Epithelial cell of proximal tubule (primary cell): ENCODE measurements at regions not wholly inside any gene's neighbourhood (a gene's known extent, or its start where the extent isn't known, plus 50 kb on each side); places are given as distances from the start of the nearest gene placed in this dataset.

Experiments
- DNase-seq: peaks from one replicate; pipeline ENCODE4 v3.0.0-alpha.2; 2011; ENCODE audit warnings: low read depth
- H3K4me3 ChIP-seq: 2 replicates; pipeline ENCODE4 v1.5.1; 2011; ENCODE audit warnings: low read depth, mild to moderate bottlenecking, low read length
- TF ChIP-seq, protein P1 (sequence below): conservative IDR thresholded peaks from 2 replicates; pipeline ENCODE4 v1.5.1; 2012; ENCODE audit warnings: low read depth, mild to moderate bottlenecking, low read length

DNA sequence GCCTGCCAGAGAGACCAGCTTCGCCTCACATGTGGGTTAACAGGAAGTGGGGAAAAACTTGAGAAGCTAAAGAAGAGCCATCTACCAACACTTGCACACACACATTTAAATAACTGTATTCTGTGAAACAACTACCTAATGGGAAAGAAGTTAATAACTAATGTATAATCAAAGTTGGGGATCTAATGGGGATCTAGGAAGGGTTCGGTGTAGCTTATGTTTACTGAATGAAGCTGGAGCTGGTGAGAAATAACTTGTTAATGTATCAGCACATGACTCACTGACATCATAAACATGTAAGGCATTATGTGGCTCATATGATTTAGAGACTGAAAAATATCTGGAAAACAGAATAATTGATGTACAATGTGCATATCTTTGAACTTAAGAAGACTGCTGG, 421.3 kb upstream of the NXPH2 start:
- DNase-seq: no peak
- TF ChIP-seq, protein P1, sequence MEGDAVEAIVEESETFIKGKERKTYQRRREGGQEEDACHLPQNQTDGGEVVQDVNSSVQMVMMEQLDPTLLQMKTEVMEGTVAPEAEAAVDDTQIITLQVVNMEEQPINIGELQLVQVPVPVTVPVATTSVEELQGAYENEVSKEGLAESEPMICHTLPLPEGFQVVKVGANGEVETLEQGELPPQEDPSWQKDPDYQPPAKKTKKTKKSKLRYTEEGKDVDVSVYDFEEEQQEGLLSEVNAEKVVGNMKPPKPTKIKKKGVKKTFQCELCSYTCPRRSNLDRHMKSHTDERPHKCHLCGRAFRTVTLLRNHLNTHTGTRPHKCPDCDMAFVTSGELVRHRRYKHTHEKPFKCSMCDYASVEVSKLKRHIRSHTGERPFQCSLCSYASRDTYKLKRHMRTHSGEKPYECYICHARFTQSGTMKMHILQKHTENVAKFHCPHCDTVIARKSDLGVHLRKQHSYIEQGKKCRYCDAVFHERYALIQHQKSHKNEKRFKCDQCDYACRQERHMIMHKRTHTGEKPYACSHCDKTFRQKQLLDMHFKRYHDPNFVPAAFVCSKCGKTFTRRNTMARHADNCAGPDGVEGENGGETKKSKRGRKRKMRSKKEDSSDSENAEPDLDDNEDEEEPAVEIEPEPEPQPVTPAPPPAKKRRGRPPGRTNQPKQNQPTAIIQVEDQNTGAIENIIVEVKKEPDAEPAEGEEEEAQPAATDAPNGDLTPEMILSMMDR: no peak
- H3K4me3 ChIP-seq: no peak overlapping the region

DNA sequence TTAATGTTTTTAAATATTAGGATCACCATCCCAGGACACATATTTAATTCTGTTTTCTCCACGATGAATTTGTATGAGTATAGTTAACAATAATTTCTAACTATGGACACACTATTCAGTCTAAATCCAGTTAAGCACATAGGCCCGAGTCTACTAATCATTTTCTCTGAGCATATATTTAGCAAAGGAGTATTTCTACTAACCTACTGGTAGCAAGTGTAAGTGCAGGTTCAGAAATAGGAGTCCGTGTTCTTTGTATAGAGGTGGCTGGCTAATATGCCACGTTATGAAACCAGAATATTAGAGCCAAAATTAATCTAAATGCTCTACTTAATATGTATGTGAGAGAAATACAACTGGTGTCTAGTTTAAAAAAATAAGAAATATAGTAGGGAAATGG, 416.6 kb upstream of the NXPH2 start:
- TF ChIP-seq, protein P1: no peak
- DNase-seq: no peak
- H3K4me3 ChIP-seq: no peak overlapping the region

- H3K4me3 ChIP-seq: no peak overlapping the region
- TF ChIP-seq, protein P1: no peak
These were observed 414.4 kb upstream of the NXPH2 start for GRCh38 chr2:139194546-139194945.

DNA sequence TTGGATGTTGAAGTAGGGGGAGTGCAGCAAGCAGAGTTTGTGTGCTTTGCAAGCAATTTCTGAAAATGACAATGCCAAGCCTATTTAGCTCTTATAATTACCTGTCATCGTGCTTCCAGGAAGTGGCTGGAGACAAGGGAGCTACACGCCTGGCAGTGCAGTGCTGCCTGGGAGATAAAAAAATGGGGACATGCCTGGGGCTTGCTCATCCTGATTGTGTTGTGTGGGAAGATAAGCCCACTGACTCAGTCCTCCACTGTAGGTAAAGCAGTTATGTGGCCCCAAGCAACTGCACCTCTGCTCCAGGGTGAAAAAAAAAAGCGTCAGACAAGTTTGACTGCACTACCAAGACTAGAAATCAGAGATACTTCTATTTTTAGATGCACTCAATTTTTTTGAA, 396.9 kb upstream of the NXPH2 start:
- TF ChIP-seq, protein P1: no peak
- no peak overlapping the region for H3K4me3 ChIP-seq
- no peak for DNase-seq

More at GRCh38 chr2:139194546-139194945, 414.4 kb upstream of the NXPH2 start:
- DNase-seq: no peak

DNA sequence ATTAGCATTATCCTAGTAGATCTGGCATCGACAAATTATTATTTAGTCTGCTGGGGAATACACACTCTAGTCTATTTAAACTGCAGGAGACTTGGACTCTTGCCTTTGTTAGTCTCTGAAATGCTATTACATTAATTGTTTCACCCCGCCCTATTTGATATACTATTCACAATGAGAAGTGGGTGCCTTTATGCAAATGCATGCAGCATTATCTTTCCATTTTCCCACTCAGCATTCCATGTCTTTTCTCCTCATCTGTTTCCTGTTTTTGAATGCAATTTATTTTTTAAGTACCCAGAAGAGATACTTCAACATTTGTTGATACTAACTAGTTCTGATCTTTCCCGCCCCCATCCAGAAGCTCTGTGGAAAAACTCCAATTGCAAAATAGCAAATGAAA, 395.3 kb upstream of the NXPH2 start:
- TF ChIP-seq, protein P1: no peak
- no peak for DNase-seq
- no peak overlapping the region for H3K4me3 ChIP-seq

- no peak overlapping the region for H3K4me3 ChIP-seq
These were observed 390.2 kb upstream of the NXPH2 start for GRCh38 chr2:139170406-139170805.

GRCh38 chr2:139165601-139166000, 385.4 kb upstream of the NXPH2 start:
- no peak overlapping the region for H3K4me3 ChIP-seq
- TF ChIP-seq, protein P1: no peak
- no peak for DNase-seq

More at GRCh38 chr2:139170406-139170805, 390.2 kb upstream of the NXPH2 start:
- TF ChIP-seq, protein P1: no peak
- no peak for DNase-seq
